Astrocyte (in vitro differentiated cells and primary cell): ENCODE measurements at regions not wholly inside any gene's neighbourhood (a gene's known extent, or its start where the extent isn't known, plus 50 kb on each side); places are given as distances from the start of the nearest gene placed in this dataset.

Experiments used
- EZH2 ChIP-seq: IDR thresholded peaks from 2 replicates; pipeline ENCODE4 v1.6.1; 2012; ENCODE audit warnings: mild to moderate bottlenecking, low read length, inconsistent platforms; ENCODE audit not compliant: insufficient read depth
- TF ChIP-seq, protein P1 (sequence below): IDR thresholded peaks from 2 replicates; pipeline ENCODE4 v1.5.1; 2011; ENCODE audit warnings: low read depth, mild to moderate bottlenecking, inconsistent platforms, low read length, moderate library complexity; ENCODE audit not compliant: insufficient read depth

DNA sequence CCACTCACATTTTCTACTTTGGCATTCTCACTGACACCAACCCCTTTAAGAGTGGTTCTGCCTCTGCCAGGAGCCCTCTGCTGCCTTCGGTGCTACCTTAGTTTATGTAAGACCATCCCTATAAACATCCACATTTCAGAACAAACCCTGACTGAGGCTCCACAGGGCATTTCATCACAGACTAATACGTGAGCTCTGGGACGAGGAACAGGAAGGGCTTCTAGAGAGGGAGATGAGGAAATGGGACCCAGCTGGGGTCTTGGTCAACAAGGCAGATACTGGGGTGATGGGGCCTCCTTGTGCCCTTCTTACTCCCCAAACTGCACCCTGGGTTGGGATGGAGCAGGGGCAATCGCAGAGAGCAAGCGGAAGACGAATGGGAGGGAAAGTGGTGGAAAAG is 86.5 kb upstream of the FYN start:
- TF ChIP-seq, protein P1, sequence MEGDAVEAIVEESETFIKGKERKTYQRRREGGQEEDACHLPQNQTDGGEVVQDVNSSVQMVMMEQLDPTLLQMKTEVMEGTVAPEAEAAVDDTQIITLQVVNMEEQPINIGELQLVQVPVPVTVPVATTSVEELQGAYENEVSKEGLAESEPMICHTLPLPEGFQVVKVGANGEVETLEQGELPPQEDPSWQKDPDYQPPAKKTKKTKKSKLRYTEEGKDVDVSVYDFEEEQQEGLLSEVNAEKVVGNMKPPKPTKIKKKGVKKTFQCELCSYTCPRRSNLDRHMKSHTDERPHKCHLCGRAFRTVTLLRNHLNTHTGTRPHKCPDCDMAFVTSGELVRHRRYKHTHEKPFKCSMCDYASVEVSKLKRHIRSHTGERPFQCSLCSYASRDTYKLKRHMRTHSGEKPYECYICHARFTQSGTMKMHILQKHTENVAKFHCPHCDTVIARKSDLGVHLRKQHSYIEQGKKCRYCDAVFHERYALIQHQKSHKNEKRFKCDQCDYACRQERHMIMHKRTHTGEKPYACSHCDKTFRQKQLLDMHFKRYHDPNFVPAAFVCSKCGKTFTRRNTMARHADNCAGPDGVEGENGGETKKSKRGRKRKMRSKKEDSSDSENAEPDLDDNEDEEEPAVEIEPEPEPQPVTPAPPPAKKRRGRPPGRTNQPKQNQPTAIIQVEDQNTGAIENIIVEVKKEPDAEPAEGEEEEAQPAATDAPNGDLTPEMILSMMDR, result no peak
- TF ChIP-seq EZH2, result no peak
